ENCODE measurements at regions not wholly inside any gene's neighbourhood (a gene's known extent, or its start where the extent isn't known, plus 50 kb on each side); places are given as distances from the start of the nearest gene placed in this dataset.

- TF ChIP-seq CTCF (IDR thresholded peaks at IDR 0.05) (no peak), ZFX (IDR thresholded peaks at IDR 0.05; ENCODE audit: borderline replicate concordance) (no peak)
- no peak overlapping the region for H3K27ac ChIP-seq
These were observed 376.3 kb upstream of the FIGN start for GRCh38 chr2:164112105-164112504.

DNA sequence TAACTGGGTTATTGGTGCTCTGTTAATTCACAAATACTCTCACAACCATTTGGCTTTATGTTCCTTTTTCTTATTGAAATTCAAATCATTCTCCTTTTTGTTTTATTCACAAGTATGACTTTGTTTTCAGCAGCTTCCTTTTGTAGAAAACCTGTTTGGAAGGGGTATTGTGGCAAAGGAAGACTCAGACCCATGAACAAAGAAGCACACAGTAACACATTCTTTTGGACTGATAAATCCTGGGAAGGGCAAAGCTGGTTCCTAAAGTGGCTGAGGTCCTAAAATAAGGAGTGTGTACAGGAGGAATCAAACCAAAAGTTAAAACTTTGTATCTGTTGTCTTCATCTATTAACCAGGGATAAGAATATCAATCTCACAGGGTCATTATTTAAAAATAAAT lies 374.7 kb upstream of the FIGN start:
- no peak overlapping the region for H3K27ac ChIP-seq
- TF ChIP-seq CTCF (IDR thresholded peaks at IDR 0.05) (no peak), ZFX (IDR thresholded peaks at IDR 0.05; ENCODE audit: borderline replicate concordance) (no peak)

DNA sequence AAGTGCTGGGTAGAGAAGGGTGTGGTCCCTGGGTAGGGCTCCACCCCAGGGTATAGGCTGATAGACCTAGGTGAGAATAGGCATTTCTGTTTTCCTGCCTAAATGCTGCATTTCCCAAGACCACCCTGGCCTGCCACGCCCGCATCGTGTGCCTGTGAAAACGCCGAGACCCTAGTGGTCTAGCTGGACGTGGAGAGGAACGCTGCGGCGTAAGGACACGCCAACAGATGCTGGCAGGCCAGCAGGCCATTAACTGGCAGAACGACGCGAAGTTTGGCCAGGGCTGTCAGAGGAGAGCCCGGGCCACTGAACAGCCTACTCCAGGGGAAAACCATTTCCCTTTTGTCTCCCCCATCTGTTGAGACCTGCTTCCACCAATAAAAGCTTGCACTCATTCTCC lies 373.2 kb upstream of the FIGN start:
- H3K27ac ChIP-seq: no peak overlapping the region
- no peak for TF ChIP-seq ZFX (IDR thresholded peaks at IDR 0.05; ENCODE audit: borderline replicate concordance)
- TF ChIP-seq CTCF (IDR thresholded peaks at IDR 0.05): no peak

DNA sequence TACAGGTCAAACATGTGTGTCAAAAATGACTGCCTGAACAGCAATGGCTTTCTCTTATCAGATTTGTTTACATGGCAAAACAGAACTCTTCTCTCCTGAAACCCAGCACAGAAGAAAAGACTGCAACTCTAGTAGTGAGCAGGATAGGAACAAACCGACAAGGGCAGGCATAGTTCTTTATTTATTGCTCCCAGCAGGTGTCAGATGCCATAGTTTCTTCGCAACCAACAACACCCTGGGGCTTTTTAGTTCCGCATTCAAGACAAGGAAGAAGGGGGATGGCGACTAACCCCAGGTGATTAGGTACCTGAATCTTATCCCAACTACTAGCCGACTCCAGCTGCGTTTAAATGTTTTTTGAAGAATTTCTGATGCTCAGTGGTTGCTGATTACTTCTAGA lies 367.5 kb upstream of the FIGN start:
- no peak overlapping the region for H3K27ac ChIP-seq

GRCh38 chr2:164102366-164102765 lies 366.6 kb upstream of the FIGN start:
- H3K27ac ChIP-seq: no peak overlapping the region
- TF ChIP-seq CTCF (IDR thresholded peaks at IDR 0.05) (no peak), ZFX (IDR thresholded peaks at IDR 0.05; ENCODE audit: borderline replicate concordance) (no peak)

More for the DNA sequence above, 367.5 kb upstream of the FIGN start:
- no peak for TF ChIP-seq ZFX (IDR thresholded peaks at IDR 0.05; ENCODE audit: borderline replicate concordance)
- TF ChIP-seq CTCF (IDR thresholded peaks at IDR 0.05): no peak

GRCh38 chr2:164091673-164092072 lies 355.9 kb upstream of the FIGN start:
- no peak for TF ChIP-seq ZFX (IDR thresholded peaks at IDR 0.05; ENCODE audit: borderline replicate concordance)
- no peak for TF ChIP-seq CTCF (IDR thresholded peaks at IDR 0.05)
- no peak overlapping the region for H3K27ac ChIP-seq

GRCh38 chr2:164090533-164090932 lies 354.7 kb upstream of the FIGN start:
- TF ChIP-seq CTCF (IDR thresholded peaks at IDR 0.05): no peak
- no peak for TF ChIP-seq ZFX (IDR thresholded peaks at IDR 0.05; ENCODE audit: borderline replicate concordance)

More at GRCh38 chr2:164090533-164090932, 354.7 kb upstream of the FIGN start:
- H3K27ac ChIP-seq: no peak overlapping the region
